Liver (tissue), 3 donors: ENCODE measurements at regions not wholly inside any gene's neighbourhood (a gene's known extent, or its start where the extent isn't known, plus 50 kb on each side); places are given as distances from the start of the nearest gene placed in this dataset.

Experiments used
- ATF3 ChIP-seq: IDR thresholded peaks from 2 replicates; pipeline ENCODE4 v1.6.1; 2016; ENCODE audit warnings: antibody characterized with exemption
- RAD21 ChIP-seq, 2 donors: IDR thresholded peaks; 2 replicates each; pipeline ENCODE4 v1.6.1; 2016; ENCODE audit warnings: antibody characterized with exemption in 2 of 2, mild to moderate bottlenecking in 2 of 2
- SP1 ChIP-seq: IDR thresholded peaks from 2 replicates; pipeline ENCODE4 v1.6.1; 2018; ENCODE audit warnings: antibody characterized with exemption, mild to moderate bottlenecking
- TF ChIP-seq, protein P1 (sequence below): fragments of 150-350 bp; IDR thresholded peaks from 2 replicates; pipeline ENCODE4 v1.5.1; 2017; ENCODE audit warnings: improper control_type of control experiment, low read depth, low read length; ENCODE audit not compliant: missing input control
- TF ChIP-seq, protein P2 (sequence below): IDR thresholded peaks from 2 replicates; pipeline ENCODE4 v1.6.1; 2016; ENCODE audit warnings: antibody characterized with exemption
- donor health status: healthy.
- donor health status: healthy.

DNA sequence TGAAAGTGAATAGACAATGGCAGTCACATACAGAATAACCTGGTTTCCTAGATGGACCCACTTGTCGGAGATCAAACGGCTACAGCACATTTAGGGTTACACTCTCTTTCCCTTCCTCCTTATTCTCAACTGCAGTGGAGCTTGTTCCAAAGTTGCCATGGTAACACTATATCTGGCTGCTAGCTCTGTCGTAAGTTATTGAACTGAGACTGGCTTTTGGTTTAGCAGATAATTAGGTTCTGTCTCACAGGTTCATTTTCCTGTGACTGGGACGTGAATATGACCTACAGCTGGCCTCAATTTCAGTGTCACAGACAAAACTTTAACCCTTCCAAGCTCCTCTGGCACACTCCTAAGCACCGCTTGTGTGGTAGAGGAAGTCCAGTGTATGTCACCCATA lies 875.8 kb downstream of the USP25 start:
- TF ChIP-seq, protein P1, sequence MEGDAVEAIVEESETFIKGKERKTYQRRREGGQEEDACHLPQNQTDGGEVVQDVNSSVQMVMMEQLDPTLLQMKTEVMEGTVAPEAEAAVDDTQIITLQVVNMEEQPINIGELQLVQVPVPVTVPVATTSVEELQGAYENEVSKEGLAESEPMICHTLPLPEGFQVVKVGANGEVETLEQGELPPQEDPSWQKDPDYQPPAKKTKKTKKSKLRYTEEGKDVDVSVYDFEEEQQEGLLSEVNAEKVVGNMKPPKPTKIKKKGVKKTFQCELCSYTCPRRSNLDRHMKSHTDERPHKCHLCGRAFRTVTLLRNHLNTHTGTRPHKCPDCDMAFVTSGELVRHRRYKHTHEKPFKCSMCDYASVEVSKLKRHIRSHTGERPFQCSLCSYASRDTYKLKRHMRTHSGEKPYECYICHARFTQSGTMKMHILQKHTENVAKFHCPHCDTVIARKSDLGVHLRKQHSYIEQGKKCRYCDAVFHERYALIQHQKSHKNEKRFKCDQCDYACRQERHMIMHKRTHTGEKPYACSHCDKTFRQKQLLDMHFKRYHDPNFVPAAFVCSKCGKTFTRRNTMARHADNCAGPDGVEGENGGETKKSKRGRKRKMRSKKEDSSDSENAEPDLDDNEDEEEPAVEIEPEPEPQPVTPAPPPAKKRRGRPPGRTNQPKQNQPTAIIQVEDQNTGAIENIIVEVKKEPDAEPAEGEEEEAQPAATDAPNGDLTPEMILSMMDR = no peak
- TF ChIP-seq, protein P2, sequence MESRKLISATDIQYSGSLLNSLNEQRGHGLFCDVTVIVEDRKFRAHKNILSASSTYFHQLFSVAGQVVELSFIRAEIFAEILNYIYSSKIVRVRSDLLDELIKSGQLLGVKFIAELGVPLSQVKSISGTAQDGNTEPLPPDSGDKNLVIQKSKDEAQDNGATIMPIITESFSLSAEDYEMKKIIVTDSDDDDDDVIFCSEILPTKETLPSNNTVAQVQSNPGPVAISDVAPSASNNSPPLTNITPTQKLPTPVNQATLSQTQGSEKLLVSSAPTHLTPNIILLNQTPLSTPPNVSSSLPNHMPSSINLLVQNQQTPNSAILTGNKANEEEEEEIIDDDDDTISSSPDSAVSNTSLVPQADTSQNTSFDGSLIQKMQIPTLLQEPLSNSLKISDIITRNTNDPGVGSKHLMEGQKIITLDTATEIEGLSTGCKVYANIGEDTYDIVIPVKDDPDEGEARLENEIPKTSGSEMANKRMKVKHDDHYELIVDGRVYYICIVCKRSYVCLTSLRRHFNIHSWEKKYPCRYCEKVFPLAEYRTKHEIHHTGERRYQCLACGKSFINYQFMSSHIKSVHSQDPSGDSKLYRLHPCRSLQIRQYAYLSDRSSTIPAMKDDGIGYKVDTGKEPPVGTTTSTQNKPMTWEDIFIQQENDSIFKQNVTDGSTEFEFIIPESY = no peak
- TF ChIP-seq RAD21 (IDR thresholded peaks at IDR 0.05) (no peak), SP1 (no peak), ATF3 (no peak)
